ENCODE measurements at regions not wholly inside any gene's neighbourhood (a gene's known extent, or its start where the extent isn't known, plus 50 kb on each side); places are given as distances from the start of the nearest gene placed in this dataset.

DNA sequence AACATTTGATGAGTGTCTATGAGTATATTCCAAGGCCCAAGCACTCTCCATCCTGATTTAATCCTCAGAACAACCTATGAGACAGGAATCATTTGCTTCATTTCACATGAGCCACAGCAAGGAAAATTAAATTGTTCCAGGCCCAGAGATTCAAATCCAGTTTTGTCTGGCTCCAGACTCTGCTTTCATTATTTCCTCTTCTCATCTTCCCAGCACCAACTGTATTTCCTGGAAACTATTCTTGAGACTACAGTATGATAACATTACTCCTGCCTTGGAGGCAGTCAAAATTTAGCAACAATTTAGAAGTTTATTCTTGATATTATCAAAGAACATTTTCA, 194.5 kb downstream of the ZNF608 start:
- no peaks in the 10 kb centered on the region for H3K9me3 ChIP-seq (ENCODE audit: control insufficient read depth in 4 of 4, low read length in 3 of 4)
- H3K4me1 ChIP-seq (ENCODE audit: control insufficient read depth in 4 of 4, insufficient read depth in 4 of 4, low read length in 3 of 4): no peaks in the 10 kb centered on the region
- H3K27me3 ChIP-seq (ENCODE audit: control insufficient read depth in 4 of 4, insufficient read depth in 4 of 4, low read length in 3 of 4): no peaks in the 10 kb centered on the region
- no peak overlapping the region for H3K9ac ChIP-seq (ENCODE audit: low read depth in 1 of 2, low read length in 2 of 2)
- no peak for DNase-seq (ENCODE audit: low spot score)
- H3K27ac ChIP-seq (ENCODE audit: low read depth in 1 of 2, low read length in 2 of 2): no peak overlapping the region
- TF ChIP-seq RXRA (IDR thresholded peaks at IDR 0.05) (no peak), RAD21 (IDR thresholded peaks at IDR 0.05) (no peak), NR2F2 (IDR thresholded peaks at IDR 0.05) (no peak), EGR1 (IDR thresholded peaks at IDR 0.05; ENCODE audit: low read depth in 2 of 2) (no peak), YY1 (IDR thresholded peaks at IDR 0.05) (no peak), TAF1 (conservative IDR thresholded peaks at IDR 0.05) (no peak), SP1 (IDR thresholded peaks at IDR 0.05) (no peak), GABPA (IDR thresholded peaks at IDR 0.05 in 1 of 2, conservative IDR thresholded peaks at IDR 0.05 in 1 of 2) (no peak), HNF4G (IDR thresholded peaks at IDR 0.05) (no peak), HNF4A (conservative IDR thresholded peaks at IDR 0.05) (no peak), JUND (IDR thresholded peaks at IDR 0.05) (no peak), FOXA1 (IDR thresholded peaks at IDR 0.05) (no peak), FOXA2 (IDR thresholded peaks at IDR 0.05) (no peak)
- TF ChIP-seq, protein P1, sequence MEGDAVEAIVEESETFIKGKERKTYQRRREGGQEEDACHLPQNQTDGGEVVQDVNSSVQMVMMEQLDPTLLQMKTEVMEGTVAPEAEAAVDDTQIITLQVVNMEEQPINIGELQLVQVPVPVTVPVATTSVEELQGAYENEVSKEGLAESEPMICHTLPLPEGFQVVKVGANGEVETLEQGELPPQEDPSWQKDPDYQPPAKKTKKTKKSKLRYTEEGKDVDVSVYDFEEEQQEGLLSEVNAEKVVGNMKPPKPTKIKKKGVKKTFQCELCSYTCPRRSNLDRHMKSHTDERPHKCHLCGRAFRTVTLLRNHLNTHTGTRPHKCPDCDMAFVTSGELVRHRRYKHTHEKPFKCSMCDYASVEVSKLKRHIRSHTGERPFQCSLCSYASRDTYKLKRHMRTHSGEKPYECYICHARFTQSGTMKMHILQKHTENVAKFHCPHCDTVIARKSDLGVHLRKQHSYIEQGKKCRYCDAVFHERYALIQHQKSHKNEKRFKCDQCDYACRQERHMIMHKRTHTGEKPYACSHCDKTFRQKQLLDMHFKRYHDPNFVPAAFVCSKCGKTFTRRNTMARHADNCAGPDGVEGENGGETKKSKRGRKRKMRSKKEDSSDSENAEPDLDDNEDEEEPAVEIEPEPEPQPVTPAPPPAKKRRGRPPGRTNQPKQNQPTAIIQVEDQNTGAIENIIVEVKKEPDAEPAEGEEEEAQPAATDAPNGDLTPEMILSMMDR (IDR thresholded peaks at IDR 0.05; ENCODE audit: low read depth, low read length, missing input control): no peak
- TF ChIP-seq, protein P2, sequence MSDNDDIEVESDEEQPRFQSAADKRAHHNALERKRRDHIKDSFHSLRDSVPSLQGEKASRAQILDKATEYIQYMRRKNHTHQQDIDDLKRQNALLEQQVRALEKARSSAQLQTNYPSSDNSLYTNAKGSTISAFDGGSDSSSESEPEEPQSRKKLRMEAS (IDR thresholded peaks at IDR 0.05): no peak
- TF ChIP-seq, protein P3, sequence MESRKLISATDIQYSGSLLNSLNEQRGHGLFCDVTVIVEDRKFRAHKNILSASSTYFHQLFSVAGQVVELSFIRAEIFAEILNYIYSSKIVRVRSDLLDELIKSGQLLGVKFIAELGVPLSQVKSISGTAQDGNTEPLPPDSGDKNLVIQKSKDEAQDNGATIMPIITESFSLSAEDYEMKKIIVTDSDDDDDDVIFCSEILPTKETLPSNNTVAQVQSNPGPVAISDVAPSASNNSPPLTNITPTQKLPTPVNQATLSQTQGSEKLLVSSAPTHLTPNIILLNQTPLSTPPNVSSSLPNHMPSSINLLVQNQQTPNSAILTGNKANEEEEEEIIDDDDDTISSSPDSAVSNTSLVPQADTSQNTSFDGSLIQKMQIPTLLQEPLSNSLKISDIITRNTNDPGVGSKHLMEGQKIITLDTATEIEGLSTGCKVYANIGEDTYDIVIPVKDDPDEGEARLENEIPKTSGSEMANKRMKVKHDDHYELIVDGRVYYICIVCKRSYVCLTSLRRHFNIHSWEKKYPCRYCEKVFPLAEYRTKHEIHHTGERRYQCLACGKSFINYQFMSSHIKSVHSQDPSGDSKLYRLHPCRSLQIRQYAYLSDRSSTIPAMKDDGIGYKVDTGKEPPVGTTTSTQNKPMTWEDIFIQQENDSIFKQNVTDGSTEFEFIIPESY (IDR thresholded peaks at IDR 0.05): no peak
- TF ChIP-seq, protein P4, sequence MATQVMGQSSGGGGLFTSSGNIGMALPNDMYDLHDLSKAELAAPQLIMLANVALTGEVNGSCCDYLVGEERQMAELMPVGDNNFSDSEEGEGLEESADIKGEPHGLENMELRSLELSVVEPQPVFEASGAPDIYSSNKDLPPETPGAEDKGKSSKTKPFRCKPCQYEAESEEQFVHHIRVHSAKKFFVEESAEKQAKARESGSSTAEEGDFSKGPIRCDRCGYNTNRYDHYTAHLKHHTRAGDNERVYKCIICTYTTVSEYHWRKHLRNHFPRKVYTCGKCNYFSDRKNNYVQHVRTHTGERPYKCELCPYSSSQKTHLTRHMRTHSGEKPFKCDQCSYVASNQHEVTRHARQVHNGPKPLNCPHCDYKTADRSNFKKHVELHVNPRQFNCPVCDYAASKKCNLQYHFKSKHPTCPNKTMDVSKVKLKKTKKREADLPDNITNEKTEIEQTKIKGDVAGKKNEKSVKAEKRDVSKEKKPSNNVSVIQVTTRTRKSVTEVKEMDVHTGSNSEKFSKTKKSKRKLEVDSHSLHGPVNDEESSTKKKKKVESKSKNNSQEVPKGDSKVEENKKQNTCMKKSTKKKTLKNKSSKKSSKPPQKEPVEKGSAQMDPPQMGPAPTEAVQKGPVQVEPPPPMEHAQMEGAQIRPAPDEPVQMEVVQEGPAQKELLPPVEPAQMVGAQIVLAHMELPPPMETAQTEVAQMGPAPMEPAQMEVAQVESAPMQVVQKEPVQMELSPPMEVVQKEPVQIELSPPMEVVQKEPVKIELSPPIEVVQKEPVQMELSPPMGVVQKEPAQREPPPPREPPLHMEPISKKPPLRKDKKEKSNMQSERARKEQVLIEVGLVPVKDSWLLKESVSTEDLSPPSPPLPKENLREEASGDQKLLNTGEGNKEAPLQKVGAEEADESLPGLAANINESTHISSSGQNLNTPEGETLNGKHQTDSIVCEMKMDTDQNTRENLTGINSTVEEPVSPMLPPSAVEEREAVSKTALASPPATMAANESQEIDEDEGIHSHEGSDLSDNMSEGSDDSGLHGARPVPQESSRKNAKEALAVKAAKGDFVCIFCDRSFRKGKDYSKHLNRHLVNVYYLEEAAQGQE (IDR thresholded peaks at IDR 0.05): no peak
- TF ChIP-seq, protein P5, sequence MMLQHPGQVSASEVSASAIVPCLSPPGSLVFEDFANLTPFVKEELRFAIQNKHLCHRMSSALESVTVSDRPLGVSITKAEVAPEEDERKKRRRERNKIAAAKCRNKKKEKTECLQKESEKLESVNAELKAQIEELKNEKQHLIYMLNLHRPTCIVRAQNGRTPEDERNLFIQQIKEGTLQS (IDR thresholded peaks at IDR 0.05): no peak
- no peak overlapping the region for H3K4me3 ChIP-seq (ENCODE audit: low read depth in 1 of 3, low read length in 3 of 3)
- H3K36me3 ChIP-seq (ENCODE audit: control insufficient read depth in 4 of 4, insufficient read depth in 3 of 4, low read depth in 1 of 4, low read length in 3 of 4): no peaks in the 10 kb centered on the region

DNA sequence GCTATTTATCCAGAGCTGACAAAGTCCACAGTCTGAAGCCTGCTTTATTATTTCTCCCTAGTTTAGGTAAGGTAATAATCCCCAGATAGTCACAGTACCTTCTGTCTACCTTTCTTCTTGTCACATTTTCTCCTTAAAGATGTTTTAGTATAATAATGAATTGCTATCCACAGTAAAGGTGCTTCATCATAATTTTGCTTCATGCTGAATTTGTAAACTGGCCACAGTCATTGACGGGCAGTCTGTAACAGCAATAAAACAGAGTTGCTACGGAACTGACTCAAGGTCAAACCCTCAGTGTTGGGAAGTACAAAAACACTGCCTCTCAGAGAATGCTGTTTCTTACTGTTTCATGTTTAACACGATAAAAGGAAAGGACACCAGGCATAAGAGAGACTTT, 195.7 kb downstream of the ZNF608 start:
- no peak overlapping the region for H3K4me3 ChIP-seq (ENCODE audit: low read depth in 1 of 3, low read length in 3 of 3)
- TF ChIP-seq, protein P2 (IDR thresholded peaks at IDR 0.05): no peak
- H3K27me3 ChIP-seq (ENCODE audit: control insufficient read depth in 4 of 4, insufficient read depth in 4 of 4, low read length in 3 of 4): peaks cover 0 to 5% (median 0%) of the 10 kb centered on the region in 4 donors
- no peak overlapping the region for H3K9ac ChIP-seq (ENCODE audit: low read depth in 1 of 2, low read length in 2 of 2)
- DNase-seq (ENCODE audit: low spot score): no peak
- H3K9me3 ChIP-seq (ENCODE audit: control insufficient read depth in 4 of 4, low read length in 3 of 4): no peaks in the 10 kb centered on the region
- no peaks in the 10 kb centered on the region for H3K4me1 ChIP-seq (ENCODE audit: control insufficient read depth in 4 of 4, insufficient read depth in 4 of 4, low read length in 3 of 4)
- H3K27ac ChIP-seq (ENCODE audit: low read depth in 1 of 2, low read length in 2 of 2): no peak overlapping the region
- WGBS: 33% methylated on average over 3 of the region's 3 CpGs
- no peaks in the 10 kb centered on the region for H3K36me3 ChIP-seq (ENCODE audit: control insufficient read depth in 4 of 4, insufficient read depth in 3 of 4, low read depth in 1 of 4, low read length in 3 of 4)
